Endothelial cell of umbilical vein (primary cell): ENCODE measurements at regions not wholly inside any gene's neighbourhood (a gene's known extent, or its start where the extent isn't known, plus 50 kb on each side); places are given as distances from the start of the nearest gene placed in this dataset.

Experiments used
- BruUV-seq: library from RNA; stranded (reverse); fragments of 400-500 nt; replicated peaks from 2 replicates; lab custom pipeline; 2021; lab: Mats Ljungman, UMichigan
- CTCF ChIA-PET: fragments of 300-600, 350-600 bp; sonication (Branson Sonifier 250); formaldehyde crosslinking; loops from one replicate; lab custom pipeline; 2021; ENCODE audit warnings: antibody characterized with exemption, inconsistent platforms; lab: Charles Lee
- POLR2A ChIA-PET: fragments of 300-600, 350-600 bp; sonication (Branson Sonifier 250); formaldehyde crosslinking; loops from one replicate; lab custom pipeline; 2021; ENCODE audit warnings: antibody characterized with exemption, inconsistent platforms; lab: Charles Lee
- DNase-seq: peaks from one replicate; pipeline ENCODE4 v3.0.0-alpha.2; 2011; ENCODE audit warnings: low read depth, low spot score
- FAIRE-seq: peaks from 2 replicates; lab custom pipeline; 2011; peaks lifted over from hg19 to GRCh38; lab: Jason Lieb, UNC
- H2AFZ ChIP-seq: 2 replicates; pipeline ENCODE4 v1.6.0; 2012; ENCODE audit warnings: low read depth, low read length, control low read depth, inconsistent platforms
- H3K27ac ChIP-seq: 2 replicates; pipeline ENCODE4 v1.5.1; 2011; ENCODE audit warnings: low read depth, mild to moderate bottlenecking, control low read depth, low read length, moderate library complexity; ENCODE audit not compliant: insufficient read depth
- H3K27me3 ChIP-seq, 2 experiments: 2 replicates each; pipeline versions ENCODE4 v1.6.0 to v1.6.1; 2011; ENCODE audit warnings: low read length in 2 of 2, mixed read lengths in 1 of 2; ENCODE audit not compliant: control insufficient read depth in 2 of 2, insufficient read depth in 2 of 2
- H3K36me3 ChIP-seq, 2 experiments: 2 replicates in 1 of 2; 3 replicates in 1 of 2; pipeline ENCODE4 v1.5.1; 2011; ENCODE audit warnings: low read length in 2 of 2, mild to moderate bottlenecking in 1 of 2, moderate library complexity in 1 of 2; ENCODE audit not compliant: control insufficient read depth in 2 of 2, insufficient read depth in 2 of 2; ENCODE audit errors: extremely low read depth in 1 of 2
- H3K4me1 ChIP-seq: 3 replicates; pipeline ENCODE4 v1.5.1; 2011; ENCODE audit warnings: mild to moderate bottlenecking, low read length; ENCODE audit not compliant: control insufficient read depth, insufficient read depth; ENCODE audit errors: extremely low read depth
- H3K4me2 ChIP-seq: 2 replicates; pipeline ENCODE4 v1.6.1; 2011; ENCODE audit warnings: low read length, control low read depth, mixed read lengths; ENCODE audit not compliant: insufficient read depth
- H3K4me3 ChIP-seq, 3 experiments: fragments of 200-600 bp in 1 of 3; sonication (generic), shearing (Covaris generic) in 1 of 3; replicated peaks in 1 of 3; 2 replicates each; pipeline ENCODE4 v1.5.1; 2011 to 2016; ENCODE audit warnings: control low read depth in 3 of 3, low read length in 3 of 3, mild to moderate bottlenecking in 2 of 3, inconsistent platforms in 1 of 3, low read depth in 1 of 3, moderate library complexity in 1 of 3; ENCODE audit not compliant: insufficient read depth in 1 of 3
- H3K79me2 ChIP-seq: 2 replicates; pipeline ENCODE4 v1.6.0; 2012; ENCODE audit warnings: low read length, inconsistent platforms; ENCODE audit not compliant: control insufficient read depth, insufficient read depth
- H3K9ac ChIP-seq: replicated peaks from 2 replicates; pipeline ENCODE3; 2011; ENCODE audit warnings: low read length, control low read depth; ENCODE audit not compliant: insufficient read depth; ENCODE audit errors: extremely low read depth
- H3K9me1 ChIP-seq: replicated peaks from 3 replicates; pipeline ENCODE4 v1.6.0; 2011; ENCODE audit warnings: mild to moderate bottlenecking, low read length; ENCODE audit not compliant: control insufficient read depth, insufficient read depth; ENCODE audit errors: extremely low read depth
- H3K9me3 ChIP-seq: replicated peaks from 2 replicates; pipeline ENCODE4 v1.5.1; 2012; ENCODE audit warnings: low read length, inconsistent platforms; ENCODE audit not compliant: control insufficient read depth, insufficient read depth
- H4K20me1 ChIP-seq: replicated peaks from 2 replicates; pipeline ENCODE3; 2011; ENCODE audit warnings: mild to moderate bottlenecking, low read length; ENCODE audit not compliant: control insufficient read depth, insufficient read depth; ENCODE audit errors: extremely low read depth
- EZH2 ChIP-seq: IDR thresholded peaks from 2 replicates; pipeline ENCODE4 v1.6.1; 2012; ENCODE audit warnings: borderline replicate concordance, low read depth, mild to moderate bottlenecking, moderate library complexity, low read length, inconsistent platforms; ENCODE audit not compliant: severe bottlenecking
- FOS ChIP-seq: IDR thresholded peaks from 2 replicates; pipeline ENCODE4 v1.6.1; 2011; ENCODE audit warnings: mild to moderate bottlenecking, low read length, moderate library complexity, borderline replicate concordance; ENCODE audit not compliant: insufficient read depth
- GATA2 ChIP-seq: IDR thresholded peaks from 2 replicates; pipeline ENCODE4 v1.7.0; 2011; ENCODE audit warnings: low read depth, mild to moderate bottlenecking, moderate library complexity, mixed read lengths, low read length; ENCODE audit not compliant: insufficient read length, insufficient read depth
- JUN ChIP-seq: IDR thresholded peaks from 2 replicates; pipeline ENCODE4 v1.6.1; 2011; ENCODE audit warnings: borderline replicate concordance, low read depth; ENCODE audit not compliant: insufficient read length, insufficient read depth
- MYC ChIP-seq: IDR thresholded peaks from one replicate; pipeline ENCODE4 v1.6.1; 2011; ENCODE audit warnings: mild to moderate bottlenecking, low read depth, low read length
- POLR2A ChIP-seq: IDR thresholded peaks from 2 replicates; pipeline ENCODE4 v1.6.1; 2012; ENCODE audit warnings: low read depth, mild to moderate bottlenecking, control low read depth, low read length
- POLR2AphosphoS5 ChIP-seq: IDR thresholded peaks from 2 replicates; pipeline ENCODE4 v1.6.1; 2012; ENCODE audit warnings: low read depth, mild to moderate bottlenecking, control low read depth, low read length, moderate library complexity; ENCODE audit not compliant: insufficient read depth
- dilution Hi-C: fragments of 300-500 bp; cut with MboI; formaldehyde crosslinking; loops from one replicate; pipeline ENCODE4 v1.15.0; 2019; ENCODE audit warnings: low sequenced_read_pairs; ENCODE audit not compliant: extremely low pct_ligation_motif_present
- intact Hi-C: fragments of 100-400 bp; cut with micrococcal nuclease; formaldehyde crosslinking; loops from one replicate; pipeline ENCODE4 v1.10.0; 2022
- TF ChIP-seq, protein P1 (sequence below), 2 donors: IDR thresholded peaks; 1 replicate in 1 of 2; 2 replicates in 1 of 2; pipeline ENCODE4 v1.5.1; 2011; ENCODE audit warnings: low read length in 2 of 2, mild to moderate bottlenecking in 2 of 2, moderate library complexity in 2 of 2, control low read depth in 1 of 2, inconsistent platforms in 1 of 2, low read depth in 1 of 2; ENCODE audit not compliant: insufficient read depth in 1 of 2; ENCODE audit errors: extremely low read depth in 1 of 2
- TF ChIP-seq, protein P2 (sequence below): IDR thresholded peaks from 2 replicates; pipeline ENCODE4 v1.6.1; 2011; ENCODE audit not compliant: insufficient read depth, insufficient read length

DNA sequence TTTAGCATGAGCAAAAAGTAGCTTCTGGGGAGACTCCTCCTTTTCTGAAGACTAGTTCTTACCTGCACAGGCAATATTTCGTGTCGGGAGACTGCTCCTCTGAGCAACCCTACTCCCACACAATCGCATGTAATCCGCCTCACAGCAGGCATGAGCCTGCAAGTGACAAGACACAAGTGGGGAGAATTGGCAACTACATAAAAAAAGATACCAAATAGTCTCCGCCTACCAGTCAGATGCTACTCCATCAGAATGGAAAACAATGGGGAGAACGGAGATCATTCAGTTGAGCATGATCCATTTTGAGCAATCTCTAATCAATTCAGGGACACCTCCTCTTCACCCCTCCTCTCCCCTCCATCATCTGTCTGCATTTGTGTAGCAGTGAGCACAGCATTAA, 321.0 kb downstream of the COG6 start:
- Histone ChIP-seq H3K27ac (no peak overlapping the region), H3K79me2 (no peaks in the 10 kb centered on the region), H3K9ac (no peak overlapping the region), H3K36me3 (no peaks in the 10 kb centered on the region), H3K9me1 (no peaks in the 10 kb centered on the region), H3K4me3 (no peak overlapping the region), H3K4me1 (no peaks in the 10 kb centered on the region), H4K20me1 (no peaks in the 10 kb centered on the region), H3K9me3 (no peaks in the 10 kb centered on the region), H3K4me2 (no peak overlapping the region), H3K27me3 (no peaks in the 10 kb centered on the region), H2AFZ (no peak overlapping the region)
- BruUV-seq: no TSS peak
- DNase-seq (no peak), FAIRE-seq (no peak)
- no peak for TF ChIP-seq GATA2
- TF ChIP-seq, protein P1, sequence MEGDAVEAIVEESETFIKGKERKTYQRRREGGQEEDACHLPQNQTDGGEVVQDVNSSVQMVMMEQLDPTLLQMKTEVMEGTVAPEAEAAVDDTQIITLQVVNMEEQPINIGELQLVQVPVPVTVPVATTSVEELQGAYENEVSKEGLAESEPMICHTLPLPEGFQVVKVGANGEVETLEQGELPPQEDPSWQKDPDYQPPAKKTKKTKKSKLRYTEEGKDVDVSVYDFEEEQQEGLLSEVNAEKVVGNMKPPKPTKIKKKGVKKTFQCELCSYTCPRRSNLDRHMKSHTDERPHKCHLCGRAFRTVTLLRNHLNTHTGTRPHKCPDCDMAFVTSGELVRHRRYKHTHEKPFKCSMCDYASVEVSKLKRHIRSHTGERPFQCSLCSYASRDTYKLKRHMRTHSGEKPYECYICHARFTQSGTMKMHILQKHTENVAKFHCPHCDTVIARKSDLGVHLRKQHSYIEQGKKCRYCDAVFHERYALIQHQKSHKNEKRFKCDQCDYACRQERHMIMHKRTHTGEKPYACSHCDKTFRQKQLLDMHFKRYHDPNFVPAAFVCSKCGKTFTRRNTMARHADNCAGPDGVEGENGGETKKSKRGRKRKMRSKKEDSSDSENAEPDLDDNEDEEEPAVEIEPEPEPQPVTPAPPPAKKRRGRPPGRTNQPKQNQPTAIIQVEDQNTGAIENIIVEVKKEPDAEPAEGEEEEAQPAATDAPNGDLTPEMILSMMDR (IDR thresholded peaks at IDR 0.05; ENCODE audit: extremely low read depth in 1 of 2, insufficient read depth in 1 of 2, low read depth in 1 of 2, low read length in 2 of 2): no peak
- no peak for TF ChIP-seq POLR2A
- no peak for TF ChIP-seq JUN
- intact Hi-C loops (no loop called here), dilution Hi-C loops (no loop called here)
- ChIA-PET POLR2A (no interaction called here), CTCF (interaction anchor here (1.2 kb wide), 2 partner anchors 13 to 93 kb away, joined by 3 to 4 read pairs; no protein-coding TSS in a partner anchor)

DNA sequence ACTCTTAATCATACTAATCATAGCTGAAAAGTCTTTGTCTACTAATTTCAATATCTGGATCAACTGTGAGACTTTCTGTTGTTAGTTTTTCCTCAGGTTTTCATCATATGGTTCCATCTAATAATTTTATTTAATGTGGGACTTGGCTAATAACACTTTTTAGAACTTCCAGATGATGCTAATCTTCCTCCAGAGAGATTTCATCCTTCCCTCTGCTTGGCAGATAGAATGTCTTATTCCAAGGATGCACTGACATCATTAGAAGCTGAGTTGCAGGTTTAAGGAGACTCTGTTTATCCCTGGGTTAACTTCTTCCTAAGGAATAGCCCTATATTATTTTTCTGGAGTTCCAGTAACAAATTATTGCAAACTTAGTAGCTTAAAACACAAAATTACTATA, 325.6 kb downstream of the COG6 start:
- TF ChIP-seq MYC (no peak), POLR2AphosphoS5 (no peak), JUN (no peak), POLR2A (no peak), GATA2 (no peak), EZH2 (no peak), FOS (no peak)
- TF ChIP-seq, protein P2, sequence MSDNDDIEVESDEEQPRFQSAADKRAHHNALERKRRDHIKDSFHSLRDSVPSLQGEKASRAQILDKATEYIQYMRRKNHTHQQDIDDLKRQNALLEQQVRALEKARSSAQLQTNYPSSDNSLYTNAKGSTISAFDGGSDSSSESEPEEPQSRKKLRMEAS: no peak
- TF ChIP-seq, protein P1 (IDR thresholded peaks at IDR 0.05; ENCODE audit: extremely low read depth in 1 of 2, insufficient read depth in 1 of 2, low read depth in 1 of 2, low read length in 2 of 2): no peak
- H3K9me3 ChIP-seq: no peaks in the 10 kb centered on the region
- H3K79me2 ChIP-seq: no peaks in the 10 kb centered on the region
- DNase-seq (no peak), FAIRE-seq (no peak)
- dilution Hi-C loops: no loop called here
- H4K20me1 ChIP-seq: no peaks in the 10 kb centered on the region
- no peaks in the 10 kb centered on the region for H3K9me1 ChIP-seq
- H3K27me3 ChIP-seq: no peaks in the 10 kb centered on the region
- intact Hi-C loops: no loop called here
- BruUV-seq: no TSS peak
- POLR2A ChIA-PET: no interaction called here
- H3K27ac ChIP-seq: no peak overlapping the region
- H3K4me1 ChIP-seq: no peaks in the 10 kb centered on the region
- no peaks in the 10 kb centered on the region for H3K36me3 ChIP-seq
- H3K9ac ChIP-seq: no peak overlapping the region
- CTCF ChIA-PET: interaction anchor here (1.2 kb wide), 1 partner anchor 11 kb away, joined by 3 read pairs; no protein-coding TSS in a partner anchor
- H3K4me3 ChIP-seq: no peak overlapping the region
- H3K4me2 ChIP-seq: no peak overlapping the region
- no peak overlapping the region for H2AFZ ChIP-seq
